K562 (cell line): ENCODE measurements at regions not wholly inside any gene's neighbourhood (a gene's known extent, or its start where the extent isn't known, plus 50 kb on each side); places are given as distances from the start of the nearest gene placed in this dataset.

ENCODE experiments used
- ATAC-seq: fragments of 200-7000 bp; cut with Tn5 transposase; 3 replicates; pipeline ENCODE4 v1.9.1; 2020; ENCODE audit warnings: moderate library complexity
- BruUV-seq: library from RNA; stranded (reverse); fragments of 400-500 nt; replicated peaks from 2 replicates; lab custom pipeline; 2021; lab: Mats Ljungman, UMichigan
- CTCF ChIA-PET: fragments of 300-600 bp; formaldehyde crosslinking; extraction: SDS; loops from one replicate; lab custom pipeline; 2021; ENCODE audit warnings: low intra/inter-chr PET ratio; lab: Yijun Ruan, JAX
- POLR2A ChIA-PET: fragments of 300-600, 350-650 bp; sonication (Branson Sonifier 250); formaldehyde crosslinking; extraction: SDS; loops from one replicate; lab custom pipeline; 2021; ENCODE audit warnings: antibody characterized with exemption, inconsistent platforms; lab: Yijun Ruan, JAX
- DNase-seq, 4 experiments: peaks; one replicate each; pipeline versions ENCODE4 v3.0.0 to v3.0.0-alpha.2; 2011 to 2018; ENCODE audit warnings: low spot score in 3 of 4, mixed read lengths in 3 of 4; ENCODE audit errors: extremely low read depth in 1 of 4
- FAIRE-seq: peaks from 2 replicates; lab custom pipeline; 2011; peaks lifted over from hg19 to GRCh38; lab: Jason Lieb, UNC
- H2AFZ ChIP-seq: 2 replicates; pipeline ENCODE4 v1.6.0; 2011; ENCODE audit warnings: low read depth, low read length, control low read depth, inconsistent platforms
- H3K27ac ChIP-seq: fragments of 200-600 bp; 3 replicates; pipeline ENCODE4 v1.8.0; 2011; ENCODE audit warnings: low read depth, mild to moderate bottlenecking, control low read depth, inconsistent platforms, low read length, moderate library complexity, mixed read lengths; ENCODE audit errors: extremely low read depth
- H3K27me3 ChIP-seq, 2 experiments: fragments of 300-600 bp in 1 of 2; 2 replicates in 1 of 2; 3 replicates in 1 of 2; pipeline versions ENCODE4 v1.6.0 to v1.8.0; 2011; ENCODE audit warnings: inconsistent platforms in 2 of 2, low read length in 2 of 2, mild to moderate bottlenecking in 1 of 2, mixed read lengths in 1 of 2, moderate library complexity in 1 of 2; ENCODE audit not compliant: control insufficient read depth in 2 of 2, insufficient read depth in 2 of 2
- H3K36me3 ChIP-seq: fragments of 300-600 bp; 3 replicates; pipeline ENCODE4 v1.8.0; 2011; ENCODE audit warnings: mild to moderate bottlenecking, low read length, inconsistent platforms; ENCODE audit not compliant: control insufficient read depth, insufficient read depth
- H3K4me1 ChIP-seq, 2 experiments: fragments of 200-600 bp in 1 of 2; replicated peaks in 1 of 2; 2 replicates in 1 of 2; 3 replicates in 1 of 2; pipeline versions ENCODE4 v1.5.1 to v1.8.0; 2011; ENCODE audit warnings: inconsistent platforms in 2 of 2, low read length in 2 of 2, mild to moderate bottlenecking in 1 of 2, mixed read lengths in 1 of 2, moderate library complexity in 1 of 2; ENCODE audit not compliant: control insufficient read depth in 2 of 2, insufficient read depth in 2 of 2
- H3K4me2 ChIP-seq: 2 replicates; pipeline ENCODE4 v1.6.1; 2011; ENCODE audit warnings: low read length, control low read depth, inconsistent platforms, mixed read lengths; ENCODE audit not compliant: insufficient read depth
- H3K4me3 ChIP-seq: fragments of 200-600 bp; sonication (generic), shearing (Covaris generic); 2 replicates; pipeline ENCODE4 v1.5.1; 2016; ENCODE audit warnings: control low read depth, inconsistent platforms
- H3K79me2 ChIP-seq: fragments of 200-600 bp; 3 replicates; pipeline ENCODE4 v1.8.0; 2011; ENCODE audit warnings: low read length, inconsistent platforms; ENCODE audit not compliant: control insufficient read depth, insufficient read depth
- H3K9ac ChIP-seq, 2 experiments: 2 replicates each; pipeline versions ENCODE4 v1.6.0 to v1.6.1; 2011; ENCODE audit warnings: low read depth in 2 of 2, low read length in 2 of 2, control low read depth in 1 of 2, inconsistent platforms in 1 of 2, mild to moderate bottlenecking in 1 of 2, mixed read lengths in 1 of 2; ENCODE audit not compliant: insufficient read depth in 1 of 2
- H3K9me1 ChIP-seq: one replicate; pipeline ENCODE4 v1.6.0; 2011; ENCODE audit warnings: inconsistent platforms, mild to moderate bottlenecking, low read length, moderate library complexity; ENCODE audit not compliant: control insufficient read depth, insufficient read depth
- H3K9me3 ChIP-seq: replicated peaks from 2 replicates; pipeline ENCODE4 v1.5.1; 2011; ENCODE audit warnings: low read depth, low read length, inconsistent platforms; ENCODE audit not compliant: control insufficient read depth, insufficient read depth
- H4K20me1 ChIP-seq: replicated peaks from 2 replicates; pipeline ENCODE4 v1.6.1; 2011; ENCODE audit warnings: low read length, inconsistent platforms, mixed read lengths; ENCODE audit not compliant: control insufficient read depth, insufficient read depth
- CHD2 ChIP-seq: IDR thresholded peaks from 2 replicates; pipeline ENCODE4 v1.6.1; 2011; ENCODE audit warnings: low read depth, low read length
- ETS2 ChIP-seq: IDR thresholded peaks from 2 replicates; pipeline ENCODE4 v1.6.1; 2016; ENCODE audit warnings: borderline replicate concordance, missing genetic modification characterization, mild to moderate bottlenecking, moderate library complexity, missing compliant biosample characterization; ENCODE audit not compliant: poor library complexity, severe bottlenecking
- MAFF ChIP-seq: IDR thresholded peaks from 2 replicates; pipeline ENCODE4 v1.6.1; 2012; ENCODE audit warnings: low read length, improper control_type of control experiment
- PHB ChIP-seq: fragments of 250-450 bp; sonication (Bioruptor Pico); IDR thresholded peaks from 2 replicates; pipeline ENCODE4 v1.5.0; 2021
- SAFB ChIP-seq: fragments of 200-400 bp; formaldehyde crosslinking; IDR thresholded peaks from 2 replicates; pipeline ENCODE4 v1.6.1; 2017; ENCODE audit warnings: low read depth, low read length, borderline replicate concordance
- TAF15 ChIP-seq: fragments of 200-400 bp; formaldehyde crosslinking; IDR thresholded peaks from 2 replicates; pipeline ENCODE4 v1.6.1; 2017; ENCODE audit warnings: mild to moderate bottlenecking, low read depth, low read length, moderate library complexity
- ZFP36 ChIP-seq: fragments of 150-350 bp; IDR thresholded peaks from 2 replicates; pipeline ENCODE4 v1.6.1; 2018; ENCODE audit warnings: low read length, low read depth; ENCODE audit not compliant: partially characterized antibody
- ZNF445 ChIP-seq: fragments of 250-450 bp; sonication (Bioruptor Pico); IDR thresholded peaks from 2 replicates; pipeline ENCODE4 v1.4.0; 2020; ENCODE audit warnings: low read depth, mild to moderate bottlenecking, moderate library complexity
- ZNF644 ChIP-seq: fragments of 200-800 bp; sonication (Bioruptor generic); IDR thresholded peaks from 2 replicates; pipeline ENCODE4 v1.6.1; 2016; ENCODE audit warnings: low read depth, missing genetic modification characterization, missing compliant biosample characterization
- ZNF707 ChIP-seq: fragments of 250-450 bp; sonication (Bioruptor Pico); conservative IDR thresholded peaks from 2 replicates; pipeline ENCODE4 v1.8.0; 2022; ENCODE audit warnings: inconsistent platforms, mild to moderate bottlenecking, moderate library complexity
- ZNF76 ChIP-seq: fragments of 250-450 bp; sonication (Bioruptor Pico); IDR thresholded peaks from 2 replicates; pipeline ENCODE4 v1.4.0; 2020; ENCODE audit warnings: mild to moderate bottlenecking, moderate library complexity, borderline replicate concordance
- WGBS: fragments of 100-300 bp; shearing (Covaris generic); methylation state at CpG from one replicate; pipeline ENCODE4 v1.1.6; 2016; ENCODE audit warnings: low coverage, mixed read lengths; ENCODE audit not compliant: insufficient coverage; ENCODE audit errors: missing lambda C conversion rate; 5-methylcytosine and 5-hydroxymethylcytosine counted together
- in situ Hi-C: fragments of 300-500 bp; cut with MboI; formaldehyde crosslinking; loops from 4 replicates; pipeline ENCODE4 v1.15.0; 2018; ENCODE audit warnings: inconsistent platforms, mixed read lengths
- intact Hi-C: fragments of 100-400 bp; cut with micrococcal nuclease; formaldehyde crosslinking; loops from 2 replicates; pipeline ENCODE4 v1.14.2; 2022
- TF ChIP-seq, protein P1 (sequence below): IDR thresholded peaks from 2 replicates; pipeline ENCODE4 v1.6.1; 2011; ENCODE audit warnings: borderline replicate concordance, low read depth, mild to moderate bottlenecking, moderate library complexity, low read length; ENCODE audit not compliant: insufficient read depth, poor library complexity, severe bottlenecking

GRCh38 chr7:25927626-25927978 is 224.4 kb upstream of the NFE2L3 start (continued):
- TF ChIP-seq ZNF445 (peak; percentile 41), ZNF644 (tag) (0 out of 2 replicates have a peak, but pooled peaks have one; percentile 21), PHB (CRISPR knock-in tag) (no peak), SAFB (no peak), MAFF (no peak), TAF15 (no peak), ETS2 (tag) (no peak), CHD2 (no peak), ZFP36 (no peak), ZNF76 (CRISPR knock-in tag) (peak; percentile 94)
- TF ChIP-seq, all 486 proteins: peak for 70

GRCh38 chr7:25928549-25929330 is 223.3 kb upstream of the NFE2L3 start:
- H3K9me3 ChIP-seq, result no peaks in the 10 kb centered on the region; the same call in 1 of the 2 replicates
- no peak overlapping the region for H2AFZ ChIP-seq
- no peak overlapping the region for H3K9ac ChIP-seq
- CTCF ChIA-PET, result no interaction called here
- H3K4me3 ChIP-seq, result no peak overlapping the region
- 41% methylated on average over 5 of the region's 5 CpGs for WGBS
- no peak overlapping the region for H3K27ac ChIP-seq
- H3K9me1 ChIP-seq, result no peaks in the 10 kb centered on the region
- intact Hi-C loops (no loop called here), in situ Hi-C loops (no loop called here)
- POLR2A ChIA-PET, result interaction anchor here (1.4 to 1.7 kb wide), 2 partner anchors 11 to 18 kb away, joined by 3 to 6 read pairs; no protein-coding TSS in a partner anchor
- H3K4me2 ChIP-seq, result no peak overlapping the region
- no peak for ATAC-seq
- TF ChIP-seq, protein P1, sequence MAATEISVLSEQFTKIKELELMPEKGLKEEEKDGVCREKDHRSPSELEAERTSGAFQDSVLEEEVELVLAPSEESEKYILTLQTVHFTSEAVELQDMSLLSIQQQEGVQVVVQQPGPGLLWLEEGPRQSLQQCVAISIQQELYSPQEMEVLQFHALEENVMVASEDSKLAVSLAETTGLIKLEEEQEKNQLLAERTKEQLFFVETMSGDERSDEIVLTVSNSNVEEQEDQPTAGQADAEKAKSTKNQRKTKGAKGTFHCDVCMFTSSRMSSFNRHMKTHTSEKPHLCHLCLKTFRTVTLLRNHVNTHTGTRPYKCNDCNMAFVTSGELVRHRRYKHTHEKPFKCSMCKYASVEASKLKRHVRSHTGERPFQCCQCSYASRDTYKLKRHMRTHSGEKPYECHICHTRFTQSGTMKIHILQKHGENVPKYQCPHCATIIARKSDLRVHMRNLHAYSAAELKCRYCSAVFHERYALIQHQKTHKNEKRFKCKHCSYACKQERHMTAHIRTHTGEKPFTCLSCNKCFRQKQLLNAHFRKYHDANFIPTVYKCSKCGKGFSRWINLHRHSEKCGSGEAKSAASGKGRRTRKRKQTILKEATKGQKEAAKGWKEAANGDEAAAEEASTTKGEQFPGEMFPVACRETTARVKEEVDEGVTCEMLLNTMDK, result no peak
- peak; percentile 71 for TF ChIP-seq ZNF707 (CRISPR knock-in tag)
- H3K36me3 ChIP-seq, result no peaks in the 10 kb centered on the region
- BruUV-seq, result no TSS peak
- H3K4me1 ChIP-seq, result peaks cover 7 to 18% of the 10 kb centered on the region in 2 experiments
- FAIRE-seq, result no peak
- no peaks in the 10 kb centered on the region for H3K27me3 ChIP-seq
- no peaks in the 10 kb centered on the region for H3K79me2 ChIP-seq
- no peak for DNase-seq
- H4K20me1 ChIP-seq, result no peaks in the 10 kb centered on the region
